GM23338 (cell line): ENCODE measurements at regions not wholly inside any gene's neighbourhood (a gene's known extent, or its start where the extent isn't known, plus 50 kb on each side); places are given as distances from the start of the nearest gene placed in this dataset.

Source experiments
- ATAC-seq: fragments of 200-7000 bp; cut with Tn5 transposase; 3 replicates; pipeline ENCODE4 v1.9.1; 2020
- DNase-seq: peaks from one replicate; pipeline ENCODE4 v3.0.0-alpha.2; 2015; ENCODE audit warnings: low spot score
- H2AFZ ChIP-seq: fragments of 200-600 bp; sonication (generic); 2 replicates; pipeline ENCODE4 v1.8.0; 2016; ENCODE audit warnings: antibody characterized with exemption, mild to moderate bottlenecking, moderate library complexity
- H3F3A ChIP-seq: fragments of 200-600 bp; sonication (generic); replicated peaks from 2 replicates; pipeline ENCODE4 v1.8.0; 2017; ENCODE audit warnings: antibody characterized with exemption, mixed run types, low read depth
- H3K27ac ChIP-seq: fragments of 200-600 bp; sonication (generic); 2 replicates; pipeline ENCODE4 v1.6.1; 2016; ENCODE audit warnings: low read depth
- H3K27me3 ChIP-seq: fragments of 200-600 bp; sonication (generic); 2 replicates; pipeline ENCODE4 v1.8.0; 2016; ENCODE audit warnings: mild to moderate bottlenecking, mixed run types, moderate library complexity; ENCODE audit not compliant: insufficient read depth
- H3K36me3 ChIP-seq: fragments of 200-600 bp; sonication (generic); 2 replicates; pipeline ENCODE4 v1.8.0; 2016; ENCODE audit warnings: mild to moderate bottlenecking; ENCODE audit not compliant: insufficient read depth
- H3K4me1 ChIP-seq: fragments of 200-600 bp; sonication (generic); 2 replicates; pipeline ENCODE4 v1.8.0; 2016; ENCODE audit warnings: mild to moderate bottlenecking, moderate library complexity; ENCODE audit not compliant: insufficient read depth
- H3K4me2 ChIP-seq: fragments of 200-600 bp; sonication (generic); 2 replicates; pipeline ENCODE4 v1.7.1; 2017; ENCODE audit warnings: mixed run types
- H3K4me3 ChIP-seq: fragments of 200-600 bp; sonication (generic); 2 replicates; pipeline ENCODE4 v1.6.1; 2016; ENCODE audit warnings: mixed run types
- H3K79me2 ChIP-seq: fragments of 200-600 bp; sonication (generic); replicated peaks from 2 replicates; pipeline ENCODE4 v1.8.0; 2017; ENCODE audit warnings: mild to moderate bottlenecking; ENCODE audit not compliant: insufficient read depth
- H3K9me2 ChIP-seq: fragments of 200-600 bp; sonication (generic); 2 replicates; pipeline ENCODE4 v1.8.0; 2017; ENCODE audit not compliant: insufficient read depth
- H4K20me1 ChIP-seq: fragments of 200-600 bp; sonication (generic); replicated peaks from 2 replicates; pipeline ENCODE4 v1.8.0; 2017; ENCODE audit warnings: mild to moderate bottlenecking; ENCODE audit not compliant: insufficient read depth
- H3K27ac Mint-ChIP-seq: 2 replicates; pipeline ENCODE4 v1.8.0; 2020; ENCODE audit warnings: inconsistent platforms, mild to moderate bottlenecking, moderate library complexity, mixed read lengths
- H3K27me3 Mint-ChIP-seq: 3 replicates; pipeline ENCODE4 v1.8.0; 2022; ENCODE audit warnings: low read depth, mild to moderate bottlenecking, moderate library complexity, mixed read lengths, inconsistent platforms; ENCODE audit not compliant: insufficient read depth, poor library complexity
- H3K36me3 Mint-ChIP-seq: 3 replicates; pipeline ENCODE4 v1.8.0; 2021; ENCODE audit warnings: low read depth, mild to moderate bottlenecking, inconsistent platforms, moderate library complexity, mixed read lengths
- H3K4me1 Mint-ChIP-seq: 3 replicates; pipeline ENCODE4 v1.8.0; 2020; ENCODE audit warnings: mild to moderate bottlenecking, inconsistent platforms, mixed read lengths
- H3K4me3 Mint-ChIP-seq: 3 replicates; pipeline ENCODE4 v1.8.0; 2021; ENCODE audit warnings: moderate library complexity, mild to moderate bottlenecking, inconsistent platforms, mixed read lengths
- H3K9me3 Mint-ChIP-seq: 3 replicates; pipeline ENCODE4 v1.8.0; 2020; ENCODE audit warnings: moderate library complexity, mild to moderate bottlenecking, inconsistent platforms, mixed read lengths
- CREB1 ChIP-seq: fragments of 250-450 bp; sonication (Bioruptor Pico); IDR thresholded peaks from 2 replicates; pipeline ENCODE4 v1.5.0; 2020; ENCODE audit warnings: low read depth, mild to moderate bottlenecking, moderate library complexity
- EZH2 ChIP-seq: fragments of 200-600 bp; sonication (generic); IDR thresholded peaks from one replicate; pipeline ENCODE4 v1.8.0; 2017; ENCODE audit warnings: antibody characterized with exemption, mild to moderate bottlenecking, low read depth; ENCODE audit not compliant: unreplicated experiment
- EZH2phosphoT487 ChIP-seq: fragments of 200-600 bp; sonication (generic); IDR thresholded peaks from one replicate; pipeline ENCODE4 v1.8.1; 2018; ENCODE audit warnings: antibody characterized with exemption; ENCODE audit not compliant: unreplicated experiment
- JUNB ChIP-seq: IDR thresholded peaks from one replicate; pipeline ENCODE4 v1.6.1; 2016; ENCODE audit warnings: antibody characterized with exemption; ENCODE audit not compliant: unreplicated experiment
- NANOG ChIP-seq: IDR thresholded peaks from 2 replicates; pipeline ENCODE4 v1.6.1; 2016; ENCODE audit warnings: antibody characterized with exemption, borderline replicate concordance
- POLR2AphosphoS5 ChIP-seq: IDR thresholded peaks from 2 replicates; pipeline ENCODE4 v1.6.1; 2016; ENCODE audit warnings: antibody characterized with exemption, low read depth
- STAT1 ChIP-seq: IDR thresholded peaks from one replicate; pipeline ENCODE4 v1.6.1; 2016; ENCODE audit warnings: antibody characterized with exemption; ENCODE audit not compliant: unreplicated experiment
- ZNF114 ChIP-seq: fragments of 250-450 bp; sonication (Bioruptor Pico); IDR thresholded peaks from 2 replicates; pipeline ENCODE4 v1.5.0; 2020; ENCODE audit warnings: mild to moderate bottlenecking, moderate library complexity
- ZNF331 ChIP-seq: fragments of 250-450 bp; sonication (Bioruptor Pico); IDR thresholded peaks from 2 replicates; pipeline ENCODE4 v1.5.0; 2020; ENCODE audit warnings: low read depth, mild to moderate bottlenecking, moderate library complexity
- TF ChIP-seq, protein P1 (sequence below): IDR thresholded peaks from one replicate; pipeline ENCODE4 v1.6.1; 2018; ENCODE audit warnings: antibody characterized with exemption; ENCODE audit not compliant: unreplicated experiment
- TF ChIP-seq, protein P2 (sequence below), 2 experiments: fragments of 200-600 bp in 1 of 2; sonication (generic) in 1 of 2; conservative IDR thresholded peaks; 2 replicates each; pipeline versions ENCODE4 v1.5.1 to v1.6.1; 2016 to 2017; ENCODE audit warnings: antibody characterized with exemption in 2 of 2, low read depth in 2 of 2, mild to moderate bottlenecking in 2 of 2, moderate library complexity in 1 of 2
- TF ChIP-seq, protein P3 (sequence below): IDR thresholded peaks from 2 replicates; pipeline ENCODE4 v1.6.1; 2016; ENCODE audit warnings: antibody characterized with exemption
- TF ChIP-seq, protein P4 (sequence below): fragments of 250-450 bp; sonication (Bioruptor Pico); IDR thresholded peaks from 2 replicates; pipeline ENCODE4 v1.5.0; 2020; ENCODE audit warnings: mild to moderate bottlenecking, moderate library complexity

DNA sequence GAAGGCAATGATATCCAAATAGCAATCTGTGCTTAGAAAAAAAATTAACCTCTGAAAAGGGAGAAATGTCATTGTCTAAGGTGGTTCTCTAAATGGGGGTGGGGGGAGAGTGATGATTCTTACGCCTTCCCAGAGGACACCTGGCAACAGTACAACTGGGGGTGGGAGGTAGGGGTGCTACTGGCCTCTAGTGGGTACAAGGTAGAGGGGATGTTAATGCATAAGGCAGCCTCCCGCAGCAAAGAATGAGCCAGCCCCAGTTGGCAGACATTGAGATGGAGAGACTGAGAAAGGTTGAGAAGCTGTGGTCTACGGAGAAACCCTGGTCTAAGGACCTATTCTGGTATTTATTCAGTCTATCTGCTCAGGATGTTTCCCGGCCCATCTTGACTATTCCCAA is 472.2 kb upstream of the RUNX1 start (continued):
- 0 out of 2 replicates have a peak, but pooled peaks have one; percentile 3 for TF ChIP-seq ZNF114
- TF ChIP-seq, protein P1, sequence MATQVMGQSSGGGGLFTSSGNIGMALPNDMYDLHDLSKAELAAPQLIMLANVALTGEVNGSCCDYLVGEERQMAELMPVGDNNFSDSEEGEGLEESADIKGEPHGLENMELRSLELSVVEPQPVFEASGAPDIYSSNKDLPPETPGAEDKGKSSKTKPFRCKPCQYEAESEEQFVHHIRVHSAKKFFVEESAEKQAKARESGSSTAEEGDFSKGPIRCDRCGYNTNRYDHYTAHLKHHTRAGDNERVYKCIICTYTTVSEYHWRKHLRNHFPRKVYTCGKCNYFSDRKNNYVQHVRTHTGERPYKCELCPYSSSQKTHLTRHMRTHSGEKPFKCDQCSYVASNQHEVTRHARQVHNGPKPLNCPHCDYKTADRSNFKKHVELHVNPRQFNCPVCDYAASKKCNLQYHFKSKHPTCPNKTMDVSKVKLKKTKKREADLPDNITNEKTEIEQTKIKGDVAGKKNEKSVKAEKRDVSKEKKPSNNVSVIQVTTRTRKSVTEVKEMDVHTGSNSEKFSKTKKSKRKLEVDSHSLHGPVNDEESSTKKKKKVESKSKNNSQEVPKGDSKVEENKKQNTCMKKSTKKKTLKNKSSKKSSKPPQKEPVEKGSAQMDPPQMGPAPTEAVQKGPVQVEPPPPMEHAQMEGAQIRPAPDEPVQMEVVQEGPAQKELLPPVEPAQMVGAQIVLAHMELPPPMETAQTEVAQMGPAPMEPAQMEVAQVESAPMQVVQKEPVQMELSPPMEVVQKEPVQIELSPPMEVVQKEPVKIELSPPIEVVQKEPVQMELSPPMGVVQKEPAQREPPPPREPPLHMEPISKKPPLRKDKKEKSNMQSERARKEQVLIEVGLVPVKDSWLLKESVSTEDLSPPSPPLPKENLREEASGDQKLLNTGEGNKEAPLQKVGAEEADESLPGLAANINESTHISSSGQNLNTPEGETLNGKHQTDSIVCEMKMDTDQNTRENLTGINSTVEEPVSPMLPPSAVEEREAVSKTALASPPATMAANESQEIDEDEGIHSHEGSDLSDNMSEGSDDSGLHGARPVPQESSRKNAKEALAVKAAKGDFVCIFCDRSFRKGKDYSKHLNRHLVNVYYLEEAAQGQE = no peak

DNA sequence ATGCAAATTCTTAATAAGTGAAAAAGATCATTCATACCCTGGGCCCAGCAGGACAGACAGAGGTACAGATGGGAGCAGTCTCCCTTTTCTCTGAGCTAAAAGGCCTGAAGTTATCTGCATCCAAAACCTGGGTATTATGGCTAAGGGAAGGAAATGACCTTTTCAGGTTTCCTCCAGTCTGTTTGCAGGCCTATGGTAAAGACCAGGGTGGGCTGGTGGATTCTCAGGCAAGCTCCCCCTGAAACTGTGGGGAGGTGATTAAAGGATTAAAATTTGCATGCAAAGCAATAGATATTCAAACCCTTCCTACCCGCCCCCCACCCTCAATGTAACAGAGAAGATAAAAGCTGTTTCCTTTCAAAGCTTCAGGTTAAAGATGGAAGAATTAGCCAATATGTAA is 471.8 kb upstream of the RUNX1 start:
- H3K9me3 Mint-ChIP-seq = peaks cover 3% of the 10 kb centered on the region; the same call in 1 of the 3 replicates
- H3K4me1 ChIP-seq = peaks cover 20% of the 10 kb centered on the region
- no peaks in the 10 kb centered on the region for H3K79me2 ChIP-seq
- peak overlapping the region; percentile 75; the same call in 1 of the 2 replicates for H3K27ac Mint-ChIP-seq
- ATAC-seq = peak; percentile 81
- H3K4me3 ChIP-seq = no peak overlapping the region
- no peaks in the 10 kb centered on the region for H3K27me3 Mint-ChIP-seq
- H3K27ac ChIP-seq = 0 out of 2 replicates have a peak overlapping the region, but pooled peaks have one; percentile 1
- no peaks in the 10 kb centered on the region for H3K36me3 ChIP-seq
- no peak overlapping the region for H2AFZ ChIP-seq
- H3K4me1 Mint-ChIP-seq = peaks cover 27% of the 10 kb centered on the region
- no peak overlapping the region for H3K4me3 Mint-ChIP-seq
- peak overlapping the region; percentile 19 for H3K4me2 ChIP-seq
- 0 out of 2 replicates have a peak, but pooled peaks cover 8% of the 10 kb centered on the region for H3F3A ChIP-seq
- DNase-seq = peak; percentile 27
- H4K20me1 ChIP-seq = no peaks in the 10 kb centered on the region
- H3K27me3 ChIP-seq = no peaks in the 10 kb centered on the region
- H3K9me2 ChIP-seq = 0 out of 2 replicates have a peak, but pooled peaks cover under 1% of the 10 kb centered on the region
- H3K36me3 Mint-ChIP-seq = no peaks in the 10 kb centered on the region
- TF ChIP-seq NANOG (no peak), JUNB (no peak), ZNF331 (CRISPR knock-in tag) (no peak), POLR2AphosphoS5 (no peak), ZNF114 (no peak), EZH2 (no peak), EZH2phosphoT487 (no peak), CREB1 (CRISPR knock-in tag) (no peak), STAT1 (no peak)
- TF ChIP-seq, protein P2, sequence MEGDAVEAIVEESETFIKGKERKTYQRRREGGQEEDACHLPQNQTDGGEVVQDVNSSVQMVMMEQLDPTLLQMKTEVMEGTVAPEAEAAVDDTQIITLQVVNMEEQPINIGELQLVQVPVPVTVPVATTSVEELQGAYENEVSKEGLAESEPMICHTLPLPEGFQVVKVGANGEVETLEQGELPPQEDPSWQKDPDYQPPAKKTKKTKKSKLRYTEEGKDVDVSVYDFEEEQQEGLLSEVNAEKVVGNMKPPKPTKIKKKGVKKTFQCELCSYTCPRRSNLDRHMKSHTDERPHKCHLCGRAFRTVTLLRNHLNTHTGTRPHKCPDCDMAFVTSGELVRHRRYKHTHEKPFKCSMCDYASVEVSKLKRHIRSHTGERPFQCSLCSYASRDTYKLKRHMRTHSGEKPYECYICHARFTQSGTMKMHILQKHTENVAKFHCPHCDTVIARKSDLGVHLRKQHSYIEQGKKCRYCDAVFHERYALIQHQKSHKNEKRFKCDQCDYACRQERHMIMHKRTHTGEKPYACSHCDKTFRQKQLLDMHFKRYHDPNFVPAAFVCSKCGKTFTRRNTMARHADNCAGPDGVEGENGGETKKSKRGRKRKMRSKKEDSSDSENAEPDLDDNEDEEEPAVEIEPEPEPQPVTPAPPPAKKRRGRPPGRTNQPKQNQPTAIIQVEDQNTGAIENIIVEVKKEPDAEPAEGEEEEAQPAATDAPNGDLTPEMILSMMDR (conservative IDR thresholded peaks at IDR 0.05; ENCODE audit: low read depth in 2 of 2) = no peak
- TF ChIP-seq, protein P3, sequence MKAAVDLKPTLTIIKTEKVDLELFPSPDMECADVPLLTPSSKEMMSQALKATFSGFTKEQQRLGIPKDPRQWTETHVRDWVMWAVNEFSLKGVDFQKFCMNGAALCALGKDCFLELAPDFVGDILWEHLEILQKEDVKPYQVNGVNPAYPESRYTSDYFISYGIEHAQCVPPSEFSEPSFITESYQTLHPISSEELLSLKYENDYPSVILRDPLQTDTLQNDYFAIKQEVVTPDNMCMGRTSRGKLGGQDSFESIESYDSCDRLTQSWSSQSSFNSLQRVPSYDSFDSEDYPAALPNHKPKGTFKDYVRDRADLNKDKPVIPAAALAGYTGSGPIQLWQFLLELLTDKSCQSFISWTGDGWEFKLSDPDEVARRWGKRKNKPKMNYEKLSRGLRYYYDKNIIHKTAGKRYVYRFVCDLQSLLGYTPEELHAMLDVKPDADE = no peak
- TF ChIP-seq, protein P4, sequence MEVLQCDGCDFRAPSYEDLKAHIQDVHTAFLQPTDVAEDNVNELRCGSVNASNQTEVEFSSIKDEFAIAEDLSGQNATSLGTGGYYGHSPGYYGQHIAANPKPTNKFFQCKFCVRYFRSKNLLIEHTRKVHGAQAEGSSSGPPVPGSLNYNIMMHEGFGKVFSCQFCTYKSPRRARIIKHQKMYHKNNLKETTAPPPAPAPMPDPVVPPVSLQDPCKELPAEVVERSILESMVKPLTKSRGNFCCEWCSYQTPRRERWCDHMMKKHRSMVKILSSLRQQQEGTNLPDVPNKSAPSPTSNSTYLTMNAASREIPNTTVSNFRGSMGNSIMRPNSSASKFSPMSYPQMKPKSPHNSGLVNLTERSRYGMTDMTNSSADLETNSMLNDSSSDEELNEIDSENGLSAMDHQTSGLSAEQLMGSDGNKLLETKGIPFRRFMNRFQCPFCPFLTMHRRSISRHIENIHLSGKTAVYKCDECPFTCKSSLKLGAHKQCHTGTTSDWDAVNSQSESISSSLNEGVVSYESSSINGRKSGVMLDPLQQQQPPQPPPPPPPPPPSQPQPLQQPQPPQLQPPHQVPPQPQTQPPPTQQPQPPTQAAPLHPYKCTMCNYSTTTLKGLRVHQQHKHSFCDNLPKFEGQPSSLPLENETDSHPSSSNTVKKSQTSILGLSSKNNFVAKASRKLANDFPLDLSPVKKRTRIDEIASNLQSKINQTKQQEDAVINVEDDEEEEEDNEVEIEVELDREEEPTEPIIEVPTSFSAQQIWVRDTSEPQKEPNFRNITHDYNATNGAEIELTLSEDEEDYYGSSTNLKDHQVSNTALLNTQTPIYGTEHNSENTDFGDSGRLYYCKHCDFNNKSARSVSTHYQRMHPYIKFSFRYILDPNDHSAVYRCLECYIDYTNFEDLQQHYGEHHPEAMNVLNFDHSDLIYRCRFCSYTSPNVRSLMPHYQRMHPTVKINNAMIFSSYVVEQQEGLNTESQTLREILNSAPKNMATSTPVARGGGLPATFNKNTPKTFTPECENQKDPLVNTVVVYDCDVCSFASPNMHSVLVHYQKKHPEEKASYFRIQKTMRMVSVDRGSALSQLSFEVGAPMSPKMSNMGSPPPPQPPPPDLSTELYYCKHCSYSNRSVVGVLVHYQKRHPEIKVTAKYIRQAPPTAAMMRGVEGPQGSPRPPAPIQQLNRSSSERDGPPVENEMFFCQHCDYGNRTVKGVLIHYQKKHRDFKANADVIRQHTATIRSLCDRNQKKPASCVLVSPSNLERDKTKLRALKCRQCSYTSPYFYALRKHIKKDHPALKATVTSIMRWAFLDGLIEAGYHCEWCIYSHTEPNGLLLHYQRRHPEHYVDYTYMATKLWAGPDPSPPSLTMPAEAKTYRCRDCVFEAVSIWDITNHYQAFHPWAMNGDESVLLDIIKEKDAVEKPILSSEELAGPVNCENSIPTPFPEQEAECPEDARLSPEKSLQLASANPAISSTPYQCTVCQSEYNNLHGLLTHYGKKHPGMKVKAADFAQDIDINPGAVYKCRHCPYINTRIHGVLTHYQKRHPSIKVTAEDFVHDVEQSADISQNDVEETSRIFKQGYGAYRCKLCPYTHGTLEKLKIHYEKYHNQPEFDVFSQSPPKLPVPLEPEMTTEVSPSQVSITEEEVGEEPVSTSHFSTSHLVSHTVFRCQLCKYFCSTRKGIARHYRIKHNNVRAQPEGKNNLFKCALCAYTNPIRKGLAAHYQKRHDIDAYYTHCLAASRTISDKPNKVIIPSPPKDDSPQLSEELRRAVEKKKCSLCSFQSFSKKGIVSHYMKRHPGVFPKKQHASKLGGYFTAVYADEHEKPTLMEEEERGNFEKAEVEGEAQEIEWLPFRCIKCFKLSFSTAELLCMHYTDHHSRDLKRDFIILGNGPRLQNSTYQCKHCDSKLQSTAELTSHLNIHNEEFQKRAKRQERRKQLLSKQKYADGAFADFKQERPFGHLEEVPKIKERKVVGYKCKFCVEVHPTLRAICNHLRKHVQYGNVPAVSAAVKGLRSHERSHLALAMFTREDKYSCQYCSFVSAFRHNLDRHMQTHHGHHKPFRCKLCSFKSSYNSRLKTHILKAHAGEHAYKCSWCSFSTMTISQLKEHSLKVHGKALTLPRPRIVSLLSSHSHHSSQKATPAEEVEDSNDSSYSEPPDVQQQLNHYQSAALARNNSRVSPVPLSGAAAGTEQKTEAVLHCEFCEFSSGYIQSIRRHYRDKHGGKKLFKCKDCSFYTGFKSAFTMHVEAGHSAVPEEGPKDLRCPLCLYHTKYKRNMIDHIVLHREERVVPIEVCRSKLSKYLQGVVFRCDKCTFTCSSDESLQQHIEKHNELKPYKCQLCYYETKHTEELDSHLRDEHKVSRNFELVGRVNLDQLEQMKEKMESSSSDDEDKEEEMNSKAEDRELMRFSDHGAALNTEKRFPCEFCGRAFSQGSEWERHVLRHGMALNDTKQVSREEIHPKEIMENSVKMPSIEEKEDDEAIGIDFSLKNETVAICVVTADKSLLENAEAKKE (CRISPR knock-in tag) = no peak
